Uterus (tissue), 2 donors: ENCODE measurements at regions not wholly inside any gene's neighbourhood (a gene's known extent, or its start where the extent isn't known, plus 50 kb on each side); places are given as distances from the start of the nearest gene placed in this dataset.

Source experiments
- CTCF ChIP-seq, 4 experiments: fragments of 200-600 bp in 2 of 4; fragments of 450-650 bp in 2 of 4; sonication (generic) in 2 of 4; IDR thresholded peaks; one replicate each; pipeline ENCODE4 v1.5.1; 2016 to 2019; ENCODE audit warnings: antibody characterized with exemption in 4 of 4, mild to moderate bottlenecking in 2 of 4, moderate library complexity in 1 of 4
- POLR2A ChIP-seq, 2 donors: fragments of 450-650 bp; IDR thresholded peaks; one replicate each; pipeline ENCODE4 v1.6.1; 2016; ENCODE audit warnings: antibody characterized with exemption in 2 of 2, mild to moderate bottlenecking in 1 of 2, moderate library complexity in 1 of 2

GRCh38 chr4:78704317-78704716 lies 71.8 kb upstream of the BMP2K start:
- TF ChIP-seq CTCF (IDR thresholded peaks at IDR 0.05) (no peak), POLR2A (IDR thresholded peaks at IDR 0.05) (no peak)
